ENCODE measurements at regions not wholly inside any gene's neighbourhood (a gene's known extent, or its start where the extent isn't known, plus 50 kb on each side); places are given as distances from the start of the nearest gene placed in this dataset.

GRCh38 chr1:81119319-81119718 is 681.4 kb upstream of the ADGRL2 start:
- DNase-seq (ENCODE audit: low spot score), result no peak

DNA sequence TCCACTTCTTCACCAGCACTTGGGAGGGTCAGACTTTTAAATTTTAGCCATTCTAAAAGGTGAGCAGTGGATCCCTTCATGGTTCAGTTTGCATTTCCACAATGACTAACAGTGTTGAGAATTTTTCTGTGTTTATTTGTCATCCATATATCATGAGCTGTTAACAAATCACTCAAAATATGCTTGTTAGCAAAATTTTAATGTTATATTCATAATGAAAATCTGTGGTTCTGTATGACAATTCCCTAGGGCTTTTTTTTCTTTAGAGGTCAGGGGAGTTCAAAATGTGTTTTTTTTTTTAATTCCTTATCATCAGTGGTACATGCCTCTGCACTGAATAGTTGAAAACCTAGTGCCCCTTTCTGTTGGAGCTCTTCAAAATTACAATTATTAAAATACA is 682.2 kb upstream of the ADGRL2 start:
- DNase-seq (ENCODE audit: low spot score), result no peak
- TF ChIP-seq, protein P1, sequence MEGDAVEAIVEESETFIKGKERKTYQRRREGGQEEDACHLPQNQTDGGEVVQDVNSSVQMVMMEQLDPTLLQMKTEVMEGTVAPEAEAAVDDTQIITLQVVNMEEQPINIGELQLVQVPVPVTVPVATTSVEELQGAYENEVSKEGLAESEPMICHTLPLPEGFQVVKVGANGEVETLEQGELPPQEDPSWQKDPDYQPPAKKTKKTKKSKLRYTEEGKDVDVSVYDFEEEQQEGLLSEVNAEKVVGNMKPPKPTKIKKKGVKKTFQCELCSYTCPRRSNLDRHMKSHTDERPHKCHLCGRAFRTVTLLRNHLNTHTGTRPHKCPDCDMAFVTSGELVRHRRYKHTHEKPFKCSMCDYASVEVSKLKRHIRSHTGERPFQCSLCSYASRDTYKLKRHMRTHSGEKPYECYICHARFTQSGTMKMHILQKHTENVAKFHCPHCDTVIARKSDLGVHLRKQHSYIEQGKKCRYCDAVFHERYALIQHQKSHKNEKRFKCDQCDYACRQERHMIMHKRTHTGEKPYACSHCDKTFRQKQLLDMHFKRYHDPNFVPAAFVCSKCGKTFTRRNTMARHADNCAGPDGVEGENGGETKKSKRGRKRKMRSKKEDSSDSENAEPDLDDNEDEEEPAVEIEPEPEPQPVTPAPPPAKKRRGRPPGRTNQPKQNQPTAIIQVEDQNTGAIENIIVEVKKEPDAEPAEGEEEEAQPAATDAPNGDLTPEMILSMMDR (IDR thresholded peaks at IDR 0.05; ENCODE audit: extremely low read depth, missing control alignments), result no peak

More at GRCh38 chr1:81119319-81119718, 681.4 kb upstream of the ADGRL2 start:
- TF ChIP-seq, protein P1 (IDR thresholded peaks at IDR 0.05; ENCODE audit: extremely low read depth, missing control alignments), result no peak

DNA sequence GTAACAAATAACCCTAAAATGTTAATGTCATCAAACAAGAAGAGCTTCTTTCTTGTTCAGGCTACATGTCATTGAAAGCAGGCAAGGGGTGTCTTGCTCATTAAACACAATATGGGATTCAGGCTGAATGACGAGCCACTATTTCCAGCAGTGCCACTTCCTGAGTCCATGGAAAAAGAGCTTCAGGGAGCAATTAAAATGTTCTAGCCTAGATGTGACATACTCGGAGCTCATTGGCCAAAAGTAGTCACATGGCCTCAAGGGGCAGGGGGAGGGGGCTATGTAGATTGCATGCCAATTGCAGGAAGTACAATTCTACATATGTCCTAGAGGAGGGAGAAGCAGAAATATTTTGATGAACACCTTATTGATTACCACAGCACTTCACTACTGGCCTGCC is 685.3 kb upstream of the ADGRL2 start:
- TF ChIP-seq, protein P1 (IDR thresholded peaks at IDR 0.05; ENCODE audit: extremely low read depth, missing control alignments), result no peak
- no peak for DNase-seq (ENCODE audit: low spot score)

- TF ChIP-seq, protein P1 (IDR thresholded peaks at IDR 0.05; ENCODE audit: extremely low read depth, missing control alignments), result no peak
- no peak for DNase-seq (ENCODE audit: low spot score)
These were observed 686.5 kb upstream of the ADGRL2 start for GRCh38 chr1:81114191-81114590.

DNA sequence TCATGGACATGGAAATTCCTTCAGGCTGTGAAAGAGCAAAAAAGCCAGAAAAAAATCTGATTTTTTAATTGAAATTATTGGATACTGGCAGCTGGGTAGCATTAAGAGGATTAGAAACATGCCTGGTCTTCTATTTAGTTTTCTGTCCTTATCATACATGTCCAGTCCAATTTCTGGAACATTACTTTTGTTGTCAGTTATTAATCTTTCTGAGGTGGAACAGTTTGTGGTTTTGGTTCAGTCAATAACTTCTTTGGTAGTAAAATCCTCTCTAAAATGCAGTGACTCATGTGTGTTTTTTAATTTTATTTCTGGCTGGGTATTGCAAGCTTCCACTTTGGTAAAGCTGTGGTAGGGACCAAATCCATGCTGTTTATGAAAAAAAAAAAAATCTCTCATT is 687.0 kb upstream of the ADGRL2 start:
- TF ChIP-seq, protein P1 (IDR thresholded peaks at IDR 0.05; ENCODE audit: extremely low read depth, missing control alignments), result no peak
- DNase-seq (ENCODE audit: low spot score), result no peak

DNA sequence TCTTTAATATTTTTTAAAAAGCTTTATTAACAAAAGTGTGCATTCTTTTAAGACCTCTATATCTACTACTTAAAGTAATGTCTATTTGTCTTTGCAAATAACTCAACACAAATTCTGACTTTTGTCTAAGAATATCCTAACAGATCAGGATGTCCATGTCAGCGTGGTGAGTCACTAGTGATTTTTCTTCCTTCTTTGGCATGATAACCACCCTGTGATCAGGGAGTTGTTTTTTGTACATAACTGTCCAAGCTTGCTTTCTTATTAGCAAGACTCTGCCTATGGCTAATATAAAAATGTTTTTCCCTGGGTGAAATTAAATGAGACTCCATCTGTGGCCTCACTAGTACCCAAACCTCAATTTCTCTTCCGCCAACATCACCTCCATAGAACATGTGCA is 688.9 kb upstream of the ADGRL2 start:
- DNase-seq (ENCODE audit: low spot score), result no peak

GRCh38 chr1:81109038-81109437 is 691.7 kb upstream of the ADGRL2 start:
- TF ChIP-seq, protein P1 (IDR thresholded peaks at IDR 0.05; ENCODE audit: extremely low read depth, missing control alignments), result no peak
- DNase-seq (ENCODE audit: low spot score), result no peak

More for the DNA sequence above, 688.9 kb upstream of the ADGRL2 start:
- TF ChIP-seq, protein P1 (IDR thresholded peaks at IDR 0.05; ENCODE audit: extremely low read depth, missing control alignments), result no peak
